Neuronal stem cell (in vitro differentiated cells): ENCODE measurements at regions not wholly inside any gene's neighbourhood (a gene's known extent, or its start where the extent isn't known, plus 50 kb on each side); places are given as distances from the start of the nearest gene placed in this dataset.
A peak's percentile ranks its signal among the peaks of the same experiment; 100 is the strongest.
"Not testable (repeated sequence)": the region's sequence is repeated elsewhere in the genome, so short reads cannot be mapped to it uniquely, and the experiment has no call there.

Experiments
- DNase-seq: peaks from one replicate; pipeline ENCODE4 v3.0.0-alpha.2; 2013; ENCODE audit warnings: low spot score
- H2AFZ ChIP-seq: one replicate; pipeline ENCODE4 v1.6.1; 2013; ENCODE audit warnings: mild to moderate bottlenecking, low read length, inconsistent platforms
- H2AK5ac ChIP-seq: 2 replicates; pipeline ENCODE4 v1.6.1; 2013; ENCODE audit warnings: low read depth, mild to moderate bottlenecking, inconsistent platforms, low read length, moderate library complexity, mixed read lengths
- H2BK120ac ChIP-seq: 2 replicates; pipeline ENCODE4 v1.6.1; 2013; ENCODE audit warnings: low read depth, mild to moderate bottlenecking, inconsistent platforms, low read length, moderate library complexity, mixed read lengths
- H2BK12ac ChIP-seq: one replicate; pipeline ENCODE4 v1.6.1; 2013; ENCODE audit warnings: low read length, inconsistent platforms
- H2BK15ac ChIP-seq: 2 replicates; pipeline ENCODE4 v1.6.1; 2013; ENCODE audit warnings: mild to moderate bottlenecking, low read length, inconsistent platforms, mixed read lengths
- H2BK5ac ChIP-seq: one replicate; pipeline ENCODE4 v1.6.1; 2013; ENCODE audit warnings: inconsistent platforms, mild to moderate bottlenecking, low read length, moderate library complexity
- H3K14ac ChIP-seq: one replicate; pipeline ENCODE4 v1.6.1; 2013; ENCODE audit warnings: low read length, inconsistent platforms
- H3K18ac ChIP-seq: 2 replicates; pipeline ENCODE4 v1.6.1; 2013; ENCODE audit warnings: low read length, inconsistent platforms
- H3K23ac ChIP-seq: 2 replicates; pipeline ENCODE4 v1.6.1; 2013; ENCODE audit warnings: low read depth, mild to moderate bottlenecking, mixed read lengths, low read length, inconsistent platforms; ENCODE audit not compliant: poor library complexity
- H3K27ac ChIP-seq: replicated peaks from 3 replicates; pipeline ENCODE4 v1.5.1; 2013; ENCODE audit warnings: low read length, inconsistent platforms
- H3K27me3 ChIP-seq, 3 experiments: 2 replicates each; pipeline ENCODE4 v1.6.1; 2013; ENCODE audit warnings: low read length in 3 of 3, mild to moderate bottlenecking in 2 of 3, inconsistent platforms in 1 of 3, low read depth in 1 of 3, mixed read lengths in 1 of 3, moderate library complexity in 1 of 3; ENCODE audit not compliant: control insufficient read depth in 3 of 3, insufficient read depth in 3 of 3
- H3K36me3 ChIP-seq, 2 donors: replicated peaks in 1 of 2; 2 replicates each; pipeline ENCODE4 v1.6.1; 2013; ENCODE audit warnings: low read length in 2 of 2; ENCODE audit not compliant: control insufficient read depth in 2 of 2, insufficient read depth in 2 of 2
- H3K4ac ChIP-seq: 2 replicates; pipeline ENCODE4 v1.6.1; 2013; ENCODE audit warnings: inconsistent platforms, mild to moderate bottlenecking, low read length, moderate library complexity
- H3K4me1 ChIP-seq, 2 donors: 1 replicate in 1 of 2; 2 replicates in 1 of 2; pipeline ENCODE4 v1.6.1; 2013; ENCODE audit warnings: low read length in 2 of 2, low read depth in 1 of 2; ENCODE audit not compliant: control insufficient read depth in 2 of 2, insufficient read depth in 1 of 2
- H3K4me2 ChIP-seq: one replicate; pipeline ENCODE4 v1.6.1; 2013; ENCODE audit warnings: mild to moderate bottlenecking, low read length, inconsistent platforms; ENCODE audit not compliant: insufficient read depth, poor library complexity, severe bottlenecking
- H3K4me3 ChIP-seq, 2 donors: 2 replicates each; pipeline ENCODE4 v1.5.1; 2013; ENCODE audit warnings: low read length in 2 of 2, mild to moderate bottlenecking in 2 of 2, inconsistent platforms in 1 of 2, moderate library complexity in 1 of 2
- H3K79me1 ChIP-seq: one replicate; pipeline ENCODE4 v1.6.1; 2013; ENCODE audit warnings: low read depth, mild to moderate bottlenecking, inconsistent platforms, low read length, moderate library complexity
- H3K9ac ChIP-seq: one replicate; pipeline ENCODE4 v1.6.1; 2013; ENCODE audit warnings: mild to moderate bottlenecking, low read depth, low read length, inconsistent platforms; ENCODE audit not compliant: poor library complexity
- H3K9me3 ChIP-seq, 2 donors: replicated peaks in 1 of 2; 2 replicates each; pipeline versions ENCODE3 to v1.6.1; 2013; ENCODE audit warnings: low read length in 2 of 2, mild to moderate bottlenecking in 2 of 2, inconsistent platforms in 1 of 2, low read depth in 1 of 2, mixed read lengths in 1 of 2, moderate library complexity in 1 of 2; ENCODE audit not compliant: control insufficient read depth in 2 of 2, insufficient read depth in 1 of 2
- H4K8ac ChIP-seq: one replicate; pipeline ENCODE4 v1.6.1; 2013; ENCODE audit warnings: low read depth, mild to moderate bottlenecking, inconsistent platforms, low read length, moderate library complexity
- H4K91ac ChIP-seq: one replicate; pipeline ENCODE4 v1.6.1; 2013; ENCODE audit warnings: low read length, low read depth, mild to moderate bottlenecking, inconsistent platforms; ENCODE audit not compliant: poor library complexity
- WGBS, 2 donors: extraction: QIAGEN DNeasy Blood & Tissue Kit; methylation state at CpG; one replicate each; pipeline ENCODE4 v1.1.7; 2013; ENCODE audit warnings: missing lambda C conversion rate in 2 of 2, mixed read lengths in 1 of 2; ENCODE audit not compliant: insufficient read length in 2 of 2, insufficient replicate concordance in 1 of 2; ENCODE audit errors: extremely low coverage in 2 of 2; 5-methylcytosine and 5-hydroxymethylcytosine counted together

DNA sequence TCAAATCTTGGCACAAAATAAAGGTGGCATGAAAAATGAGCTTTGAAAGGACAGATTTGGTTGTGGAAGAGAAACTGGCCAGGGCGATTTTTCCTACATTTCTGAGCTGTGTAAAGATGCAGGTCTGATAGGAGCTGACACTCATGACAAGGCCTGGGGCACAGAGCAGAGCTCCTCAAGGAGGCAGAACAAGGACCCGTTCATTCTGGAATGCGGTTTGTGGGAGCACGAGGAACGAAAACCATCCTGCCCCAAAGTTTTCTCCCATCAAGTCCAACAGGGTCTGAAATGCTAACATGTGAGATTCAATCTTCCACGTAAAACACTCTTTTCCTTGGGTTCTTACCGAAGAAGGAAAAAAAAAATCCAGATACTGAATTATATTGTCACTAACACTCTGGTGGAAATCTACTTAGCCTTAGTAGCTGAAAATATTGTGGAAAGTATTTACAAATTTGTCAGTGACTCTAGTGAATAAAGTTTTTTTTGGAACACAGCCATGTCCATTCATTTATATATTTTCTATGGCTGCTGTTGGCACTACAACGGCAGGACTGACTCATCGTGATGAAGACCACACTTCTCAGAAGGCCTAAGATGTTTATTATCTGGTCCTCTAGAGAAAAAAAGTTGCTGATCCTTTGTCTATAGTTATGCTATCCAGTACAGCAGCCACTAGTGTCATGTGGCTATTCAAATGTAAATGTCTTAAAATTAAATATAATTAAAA is 215.7 kb downstream of the BAMBI start:
- no peak for DNase-seq
- Histone ChIP-seq H3K79me1 (no peaks in the 10 kb centered on the region), H3K4ac (no peak overlapping the region), H3K4me3 (no peak overlapping the region), H4K8ac (no peak overlapping the region), H4K91ac (no peak overlapping the region), H3K27ac (no peak overlapping the region), H3K4me2 (no peak overlapping the region), H3K14ac (no peak overlapping the region), H2BK15ac (no peak overlapping the region), H3K36me3 (no peaks in the 10 kb centered on the region), H2BK5ac (no peak overlapping the region), H3K18ac (no peak overlapping the region), H2AK5ac (no peak overlapping the region), H3K9ac (no peak overlapping the region), H2AFZ (no peak overlapping the region), H3K23ac (no peak overlapping the region), H2BK12ac (no peak overlapping the region), H3K27me3 (peaks cover 0 to 5% (median 0%) of the 10 kb centered on the region in 3 experiments), H2BK120ac (no peak overlapping the region), H3K9me3 (no peaks in the 10 kb centered on the region), H3K4me1 (peaks cover 0 to 4% of the 10 kb centered on the region in 2 donors)
- no CpG with 5 or more reads among the region's 9 CpGs for WGBS, 2 donors

GRCh38 chr10:28894146-28894545 is 216.8 kb downstream of the BAMBI start:
- H2AK5ac ChIP-seq: no peak overlapping the region
- no peak overlapping the region for H3K4me3 ChIP-seq
- no peak overlapping the region for H2BK12ac ChIP-seq
- H4K91ac ChIP-seq: no peak overlapping the region
- H2BK120ac ChIP-seq: no peak overlapping the region
- no CpG with 5 or more reads among the region's 5 CpGs for WGBS, 2 donors
- no peak overlapping the region for H3K4ac ChIP-seq
- no peak overlapping the region for H4K8ac ChIP-seq
- peaks cover 0 to 6% of the 10 kb centered on the region in 2 donors for H3K4me1 ChIP-seq
- no peaks in the 10 kb centered on the region for H3K9me3 ChIP-seq
- no peaks in the 10 kb centered on the region for H3K36me3 ChIP-seq
- H2AFZ ChIP-seq: no peak overlapping the region
- H3K18ac ChIP-seq: no peak overlapping the region
- H3K79me1 ChIP-seq: no peaks in the 10 kb centered on the region
- no peak overlapping the region for H3K9ac ChIP-seq
- no peak overlapping the region for H3K4me2 ChIP-seq
- H2BK15ac ChIP-seq: no peak overlapping the region
- H3K23ac ChIP-seq: no peak overlapping the region
- peaks cover 0 to 5% (median 0%) of the 10 kb centered on the region in 3 experiments for H3K27me3 ChIP-seq
- H3K14ac ChIP-seq: no peak overlapping the region
- no peak for DNase-seq
- H3K27ac ChIP-seq: no peak overlapping the region
- H2BK5ac ChIP-seq: no peak overlapping the region

GRCh38 chr10:28895671-28896070 is 218.3 kb downstream of the BAMBI start:
- not testable (repeated sequence) for H2BK5ac ChIP-seq, H3K14ac ChIP-seq, H2BK15ac ChIP-seq, H3K4ac ChIP-seq, H2BK12ac ChIP-seq, H3K27ac ChIP-seq, H3K4me1 ChIP-seq, H2BK120ac ChIP-seq, H3K23ac ChIP-seq, H3K27me3 ChIP-seq, H3K9me3 ChIP-seq, H2AFZ ChIP-seq, H3K4me3 ChIP-seq, H4K91ac ChIP-seq, H3K36me3 ChIP-seq, H4K8ac ChIP-seq, H3K4me2 ChIP-seq, H3K79me1 ChIP-seq, DNase-seq, H3K9ac ChIP-seq, H3K18ac ChIP-seq
- no CpG with 5 or more reads among the region's 15 CpGs for WGBS, 2 donors
- H2AK5ac ChIP-seq: peak overlapping the region; percentile 32

- not testable (repeated sequence) for H3K4me1 ChIP-seq, H3K27me3 ChIP-seq, H3K27ac ChIP-seq, H2AFZ ChIP-seq, H3K23ac ChIP-seq, DNase-seq, H2BK12ac ChIP-seq, H3K36me3 ChIP-seq, H4K8ac ChIP-seq, H3K9me3 ChIP-seq, H4K91ac ChIP-seq, H2BK120ac ChIP-seq, H2BK15ac ChIP-seq, H3K9ac ChIP-seq, H3K4me3 ChIP-seq, H3K79me1 ChIP-seq, H3K4ac ChIP-seq, H2BK5ac ChIP-seq, H3K4me2 ChIP-seq, H2AK5ac ChIP-seq, H3K14ac ChIP-seq
- peak overlapping the region; percentile 44 for H3K18ac ChIP-seq
- no CpG with 5 or more reads among the region's 44 CpGs for WGBS, 2 donors
These were observed 219.6 kb downstream of the BAMBI start for GRCh38 chr10:28896791-28897409.
